KMS-11 (cell line): ENCODE measurements at regions not wholly inside any gene's neighbourhood (a gene's known extent, or its start where the extent isn't known, plus 50 kb on each side); places are given as distances from the start of the nearest gene placed in this dataset.

ENCODE experiments used
- H2AFZ ChIP-seq: fragments of 200-600 bp; sonication (generic); 2 replicates; pipeline ENCODE4 v1.6.1; 2016; ENCODE audit warnings: antibody characterized with exemption, mixed run types, low read depth
- H3K27ac ChIP-seq: fragments of 200-600 bp; sonication (generic); 2 replicates; pipeline ENCODE4 v1.6.1; 2016; ENCODE audit warnings: mild to moderate bottlenecking, mixed run types
- H3K27me3 ChIP-seq: fragments of 200-600 bp; sonication (generic); 2 replicates; pipeline ENCODE4 v1.6.1; 2017; ENCODE audit warnings: mild to moderate bottlenecking, low read depth, mixed run types, moderate library complexity; ENCODE audit not compliant: insufficient read depth
- H3K36me3 ChIP-seq: fragments of 200-600 bp; sonication (generic); 2 replicates; pipeline ENCODE4 v1.6.1; 2017; ENCODE audit warnings: mild to moderate bottlenecking, mixed run types; ENCODE audit not compliant: insufficient read depth
- H3K4me1 ChIP-seq: fragments of 200-600 bp; sonication (generic); 2 replicates; pipeline ENCODE4 v1.6.1; 2016; ENCODE audit warnings: mild to moderate bottlenecking, low read depth, mixed run types; ENCODE audit not compliant: poor library complexity, severe bottlenecking
- H3K4me2 ChIP-seq: fragments of 200-600 bp; sonication (generic); 2 replicates; pipeline ENCODE4 v1.7.0; 2016; ENCODE audit warnings: mild to moderate bottlenecking, mixed run types
- H3K4me3 ChIP-seq: fragments of 200-600 bp; sonication (generic); IDR thresholded peaks from 2 replicates; pipeline ENCODE4 v1.6.1; 2017; ENCODE audit warnings: low read depth, low read length, mixed read lengths; ENCODE audit not compliant: insufficient read depth
- H3K79me2 ChIP-seq: fragments of 200-600 bp; sonication (generic); 2 replicates; pipeline ENCODE4 v1.6.1; 2016; ENCODE audit warnings: low read depth, mixed run types; ENCODE audit not compliant: insufficient read depth
- H3K9ac ChIP-seq: fragments of 200-600 bp; sonication (generic); 2 replicates; pipeline ENCODE4 v1.6.1; 2016; ENCODE audit warnings: mild to moderate bottlenecking, mixed run types
- H4K20me1 ChIP-seq: fragments of 200-600 bp; sonication (generic); 2 replicates; pipeline ENCODE4 v1.6.1; 2016; ENCODE audit warnings: mild to moderate bottlenecking, mixed run types; ENCODE audit not compliant: insufficient read depth
- CTCF ChIP-seq: fragments of 200-600 bp; sonication (generic); conservative IDR thresholded peaks from 2 replicates; pipeline ENCODE4 v1.6.1; 2017; ENCODE audit warnings: low read depth, mild to moderate bottlenecking, antibody characterized with exemption, low read length, moderate library complexity, mixed read lengths

GRCh38 chr15:39330061-39330460 lies 250.8 kb upstream of the THBS1 start:
- no peaks in the 10 kb centered on the region for H3K79me2 ChIP-seq
- H2AFZ ChIP-seq: no peak overlapping the region
- no peaks in the 10 kb centered on the region for H4K20me1 ChIP-seq
- H3K4me3 ChIP-seq: no peak overlapping the region
- H3K9ac ChIP-seq: no peak overlapping the region
- no peaks in the 10 kb centered on the region for H3K27me3 ChIP-seq
- H3K36me3 ChIP-seq: no peaks in the 10 kb centered on the region
- no peaks in the 10 kb centered on the region for H3K4me1 ChIP-seq
- no peak for TF ChIP-seq CTCF
- H3K27ac ChIP-seq: no peak overlapping the region
- H3K4me2 ChIP-seq: no peak overlapping the region

GRCh38 chr15:39331584-39331983 lies 249.3 kb upstream of the THBS1 start:
- Histone ChIP-seq H3K27ac (no peak overlapping the region), H3K4me1 (no peaks in the 10 kb centered on the region), H3K4me2 (no peak overlapping the region), H3K4me3 (no peak overlapping the region), H3K79me2 (no peaks in the 10 kb centered on the region), H4K20me1 (no peaks in the 10 kb centered on the region), H3K36me3 (no peaks in the 10 kb centered on the region), H3K9ac (no peak overlapping the region), H3K27me3 (no peaks in the 10 kb centered on the region), H2AFZ (no peak overlapping the region)
- no peak for TF ChIP-seq CTCF

GRCh38 chr15:39332846-39333245 lies 248.0 kb upstream of the THBS1 start:
- Histone ChIP-seq H3K4me3 (no peak overlapping the region), H3K9ac (no peak overlapping the region), H2AFZ (no peak overlapping the region), H4K20me1 (no peaks in the 10 kb centered on the region), H3K4me1 (no peaks in the 10 kb centered on the region), H3K36me3 (no peaks in the 10 kb centered on the region), H3K27ac (no peak overlapping the region), H3K4me2 (no peak overlapping the region), H3K79me2 (no peaks in the 10 kb centered on the region), H3K27me3 (no peaks in the 10 kb centered on the region)
- no peak for TF ChIP-seq CTCF

- H3K36me3 ChIP-seq: no peaks in the 10 kb centered on the region
- no peaks in the 10 kb centered on the region for H3K27me3 ChIP-seq
- H3K27ac ChIP-seq: no peak overlapping the region
- no peak overlapping the region for H3K4me2 ChIP-seq
- no peak overlapping the region for H2AFZ ChIP-seq
- H4K20me1 ChIP-seq: no peaks in the 10 kb centered on the region
- H3K9ac ChIP-seq: no peak overlapping the region
- no peak for TF ChIP-seq CTCF
- no peaks in the 10 kb centered on the region for H3K79me2 ChIP-seq
- no peak overlapping the region for H3K4me3 ChIP-seq
- no peaks in the 10 kb centered on the region for H3K4me1 ChIP-seq
Observed at GRCh38 chr15:39333393-39333792, 247.5 kb upstream of the THBS1 start.

GRCh38 chr15:39333896-39334295 lies 247.0 kb upstream of the THBS1 start:
- no peak for TF ChIP-seq CTCF
- H3K9ac ChIP-seq: no peak overlapping the region
- no peak overlapping the region for H3K27ac ChIP-seq
- no peak overlapping the region for H2AFZ ChIP-seq
- no peaks in the 10 kb centered on the region for H3K4me1 ChIP-seq
- H3K27me3 ChIP-seq: no peaks in the 10 kb centered on the region
- H4K20me1 ChIP-seq: no peaks in the 10 kb centered on the region
- no peaks in the 10 kb centered on the region for H3K79me2 ChIP-seq
- H3K36me3 ChIP-seq: no peaks in the 10 kb centered on the region
- H3K4me2 ChIP-seq: no peak overlapping the region
- H3K4me3 ChIP-seq: no peak overlapping the region
